Trophoblast cell (in vitro differentiated cells and primary cell): ENCODE measurements at regions not wholly inside any gene's neighbourhood (a gene's known extent, or its start where the extent isn't known, plus 50 kb on each side); places are given as distances from the start of the nearest gene placed in this dataset.

Experiments used
- DNase-seq, 2 donors: peaks; one replicate each; pipeline ENCODE4 v3.0.0-alpha.2; 2016
- H2AFZ ChIP-seq: 2 replicates; pipeline ENCODE4 v1.6.1; 2013; ENCODE audit warnings: low read length, moderate library complexity, mild to moderate bottlenecking; ENCODE audit not compliant: insufficient read depth, poor library complexity
- H2AK5ac ChIP-seq: 2 replicates; pipeline ENCODE4 v1.6.1; 2013; ENCODE audit warnings: mild to moderate bottlenecking, low read length
- H2BK120ac ChIP-seq: 2 replicates; pipeline ENCODE4 v1.6.1; 2013; ENCODE audit warnings: low read length, mild to moderate bottlenecking, moderate library complexity; ENCODE audit not compliant: insufficient read depth, poor library complexity
- H2BK12ac ChIP-seq: 2 replicates; pipeline ENCODE4 v1.6.1; 2013; ENCODE audit warnings: mild to moderate bottlenecking, low read length, moderate library complexity
- H2BK5ac ChIP-seq: 2 replicates; pipeline ENCODE4 v1.6.1; 2013; ENCODE audit warnings: low read length, low read depth, moderate library complexity, mild to moderate bottlenecking; ENCODE audit not compliant: poor library complexity
- H3K14ac ChIP-seq: 2 replicates; pipeline ENCODE4 v1.6.1; 2013; ENCODE audit warnings: mild to moderate bottlenecking, low read length
- H3K18ac ChIP-seq: 2 replicates; pipeline ENCODE4 v1.6.1; 2013; ENCODE audit warnings: mild to moderate bottlenecking, low read length
- H3K23ac ChIP-seq: 2 replicates; pipeline ENCODE4 v1.6.1; 2013; ENCODE audit warnings: low read length
- H3K27ac ChIP-seq: 2 replicates; pipeline ENCODE4 v1.5.1; 2013; ENCODE audit warnings: low read depth, mild to moderate bottlenecking, inconsistent platforms, low read length, moderate library complexity
- H3K27me3 ChIP-seq: 2 replicates; pipeline ENCODE4 v1.6.1; 2013; ENCODE audit warnings: inconsistent platforms, mild to moderate bottlenecking, low read length, moderate library complexity; ENCODE audit not compliant: insufficient read depth
- H3K36me3 ChIP-seq, 2 experiments: 1 replicate in 1 of 2; 2 replicates in 1 of 2; pipeline ENCODE4 v1.6.1; 2013; ENCODE audit warnings: low read length in 2 of 2, mild to moderate bottlenecking in 2 of 2, moderate library complexity in 1 of 2; ENCODE audit not compliant: insufficient read depth in 2 of 2, control insufficient read depth in 1 of 2
- H3K4ac ChIP-seq: 2 replicates; pipeline ENCODE4 v1.6.1; 2013; ENCODE audit warnings: low read depth, mild to moderate bottlenecking, low read length, moderate library complexity
- H3K4me1 ChIP-seq, 2 experiments: 1 replicate in 1 of 2; 2 replicates in 1 of 2; pipeline ENCODE4 v1.6.1; 2013; ENCODE audit warnings: low read length in 2 of 2, mild to moderate bottlenecking in 2 of 2, moderate library complexity in 1 of 2; ENCODE audit not compliant: insufficient read depth in 2 of 2, control insufficient read depth in 1 of 2
- H3K4me2 ChIP-seq: 2 replicates; pipeline ENCODE4 v1.6.1; 2013; ENCODE audit warnings: inconsistent platforms, mild to moderate bottlenecking, low read length, moderate library complexity
- H3K4me3 ChIP-seq: 2 replicates; pipeline ENCODE4 v1.5.1; 2013; ENCODE audit warnings: mild to moderate bottlenecking, low read depth, low read length, inconsistent platforms
- H3K79me1 ChIP-seq: one replicate; pipeline ENCODE4 v1.6.1; 2013; ENCODE audit warnings: low read length
- H3K79me2 ChIP-seq: 2 replicates; pipeline ENCODE4 v1.6.1; 2013; ENCODE audit warnings: low read length, mild to moderate bottlenecking; ENCODE audit not compliant: control insufficient read depth, insufficient read depth, poor library complexity
- H3K9ac ChIP-seq: 2 replicates; pipeline ENCODE4 v1.6.1; 2013; ENCODE audit warnings: mild to moderate bottlenecking, low read length
- H3K9me3 ChIP-seq: 2 replicates; pipeline ENCODE4 v1.6.1; 2013; ENCODE audit warnings: low read depth, mild to moderate bottlenecking, control low read depth, inconsistent platforms, low read length; ENCODE audit not compliant: insufficient read depth
- H4K12ac ChIP-seq: 2 replicates; pipeline ENCODE4 v1.6.1; 2013; ENCODE audit warnings: low read depth, mild to moderate bottlenecking, low read length, moderate library complexity
- H4K8ac ChIP-seq: 2 replicates; pipeline ENCODE4 v1.6.1; 2013; ENCODE audit warnings: low read depth, mild to moderate bottlenecking, low read length, moderate library complexity
- H4K91ac ChIP-seq: one replicate; pipeline ENCODE4 v1.6.1; 2013; ENCODE audit warnings: low read depth, mild to moderate bottlenecking, low read length, moderate library complexity
- WGBS: extraction: QIAGEN DNeasy Blood & Tissue Kit; methylation state at CpG from one replicate; pipeline ENCODE4 v1.1.7; 2013; ENCODE audit warnings: missing lambda C conversion rate; ENCODE audit not compliant: insufficient read length, insufficient coverage; ENCODE audit errors: extremely low coverage; 5-methylcytosine and 5-hydroxymethylcytosine counted together

DNA sequence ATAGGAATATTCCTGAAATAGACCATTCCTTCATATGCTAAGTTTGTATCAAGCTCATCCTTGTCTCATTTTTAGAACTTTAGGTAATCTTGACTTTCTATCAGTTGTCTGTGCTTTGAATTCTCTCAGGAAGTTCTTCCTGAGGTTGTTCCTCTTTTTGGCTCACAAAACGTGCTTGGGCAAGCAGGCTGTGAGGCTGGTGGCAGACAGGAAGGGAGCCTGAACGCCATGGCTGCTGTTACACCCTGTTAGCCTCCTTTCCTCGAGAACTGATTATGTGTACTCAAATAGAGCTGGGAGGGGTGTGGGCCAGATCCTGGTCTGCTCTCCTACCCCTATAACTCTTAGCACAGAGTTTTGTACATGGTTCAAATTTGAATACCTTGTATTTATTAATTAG lies 136.4 kb upstream of the CELF4 start:
- no peak overlapping the region for H2BK120ac ChIP-seq
- H2AK5ac ChIP-seq: no peak overlapping the region
- no peak overlapping the region for H3K9ac ChIP-seq
- no peak overlapping the region for H2BK12ac ChIP-seq
- WGBS: no CpG with 5 or more reads among the region's 3 CpGs
- H3K79me1 ChIP-seq: no peaks in the 10 kb centered on the region
- H3K27ac ChIP-seq: no peak overlapping the region
- no peak overlapping the region for H3K4me3 ChIP-seq
- H2BK5ac ChIP-seq: no peak overlapping the region
- H3K36me3 ChIP-seq: no peaks in the 10 kb centered on the region
- H4K8ac ChIP-seq: no peak overlapping the region
- H3K4me2 ChIP-seq: no peak overlapping the region
- DNase-seq: no peak
- H3K14ac ChIP-seq: no peak overlapping the region
- no peak overlapping the region for H4K91ac ChIP-seq
- no peak overlapping the region for H3K4ac ChIP-seq
- H3K27me3 ChIP-seq: no peaks in the 10 kb centered on the region
- no peak overlapping the region for H3K18ac ChIP-seq
- no peak overlapping the region for H2AFZ ChIP-seq
- no peaks in the 10 kb centered on the region for H3K79me2 ChIP-seq
- no peaks in the 10 kb centered on the region for H3K9me3 ChIP-seq
- no peaks in the 10 kb centered on the region for H3K4me1 ChIP-seq
- H3K23ac ChIP-seq: peak overlapping the region; percentile 13
- H4K12ac ChIP-seq: no peak overlapping the region

DNA sequence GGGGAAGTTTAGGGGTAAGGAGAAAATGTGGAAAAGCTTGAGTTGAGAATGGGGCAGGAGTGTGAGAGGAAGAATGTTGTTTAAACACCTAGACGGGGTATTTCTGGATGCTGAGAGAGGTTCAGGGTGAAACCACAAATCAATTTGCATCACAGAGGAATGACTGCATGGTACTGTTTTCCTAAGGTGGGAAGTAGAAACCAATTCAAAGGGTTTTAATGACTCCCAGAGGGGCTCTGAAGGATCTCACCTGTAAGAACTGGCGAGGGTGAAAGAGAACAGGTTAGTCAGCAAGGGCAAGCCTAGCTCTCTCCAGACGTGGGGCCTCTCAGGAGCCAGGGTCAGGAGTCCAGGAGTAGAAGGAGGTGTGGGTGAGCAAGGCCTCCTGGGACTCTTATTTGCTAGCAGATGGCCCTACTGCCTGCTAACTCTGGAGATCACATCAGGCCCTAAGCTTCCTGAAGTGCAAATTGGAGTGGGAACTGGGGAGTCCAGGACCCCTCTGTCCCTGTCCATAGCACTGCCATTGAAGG lies 133.0 kb upstream of the CELF4 start:
- Histone ChIP-seq H2BK12ac (no peak overlapping the region), H4K8ac (no peak overlapping the region), H3K9ac (no peak overlapping the region), H4K12ac (no peak overlapping the region), H3K79me2 (no peaks in the 10 kb centered on the region), H3K14ac (no peak overlapping the region), H3K9me3 (no peaks in the 10 kb centered on the region), H3K4me3 (no peak overlapping the region), H2AFZ (no peak overlapping the region), H3K4ac (no peak overlapping the region), H2BK120ac (no peak overlapping the region), H4K91ac (no peak overlapping the region), H2BK5ac (no peak overlapping the region), H2AK5ac (no peak overlapping the region), H3K27me3 (no peaks in the 10 kb centered on the region), H3K4me2 (no peak overlapping the region), H3K4me1 (no peaks in the 10 kb centered on the region), H3K27ac (no peak overlapping the region), H3K36me3 (no peaks in the 10 kb centered on the region), H3K18ac (no peak overlapping the region), H3K23ac (no peak overlapping the region), H3K79me1 (no peaks in the 10 kb centered on the region)
- WGBS: no CpG with 5 or more reads among the region's 3 CpGs
- DNase-seq: no peak

DNA sequence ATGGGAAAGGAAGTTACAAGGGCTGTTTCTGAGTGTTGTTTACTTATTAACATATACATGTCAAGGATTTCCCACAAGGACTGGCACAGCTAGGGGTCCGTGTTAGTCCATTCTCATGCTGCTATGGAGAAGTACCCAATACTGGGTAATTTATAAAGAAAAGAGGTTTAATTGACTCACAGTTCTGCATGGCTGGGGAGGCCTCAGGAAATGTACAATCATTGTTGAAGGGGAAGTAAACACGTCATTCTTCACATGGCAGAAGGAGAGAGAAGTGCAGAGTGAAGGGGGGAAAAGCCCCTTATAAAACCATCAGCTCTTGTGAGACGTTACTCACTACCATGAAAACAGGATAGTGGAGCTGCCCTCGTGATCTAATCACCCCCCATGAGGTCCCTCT lies 128.9 kb upstream of the CELF4 start:
- Histone ChIP-seq H3K79me2 (no peaks in the 10 kb centered on the region), H4K12ac (no peak overlapping the region), H2BK5ac (no peak overlapping the region), H3K4ac (no peak overlapping the region), H3K4me3 (no peak overlapping the region), H3K27me3 (no peaks in the 10 kb centered on the region), H3K9me3 (no peaks in the 10 kb centered on the region), H2BK120ac (no peak overlapping the region), H3K9ac (no peak overlapping the region), H3K36me3 (no peaks in the 10 kb centered on the region), H3K23ac (no peak overlapping the region), H4K8ac (no peak overlapping the region), H2AK5ac (no peak overlapping the region), H3K79me1 (no peaks in the 10 kb centered on the region), H3K4me2 (no peak overlapping the region), H3K18ac (no peak overlapping the region), H3K4me1 (no peaks in the 10 kb centered on the region), H3K14ac (no peak overlapping the region), H2BK12ac (no peak overlapping the region), H3K27ac (no peak overlapping the region), H2AFZ (no peak overlapping the region), H4K91ac (no peak overlapping the region)
- WGBS: no CpG with 5 or more reads among the region's 4 CpGs
- DNase-seq: no peak

DNA sequence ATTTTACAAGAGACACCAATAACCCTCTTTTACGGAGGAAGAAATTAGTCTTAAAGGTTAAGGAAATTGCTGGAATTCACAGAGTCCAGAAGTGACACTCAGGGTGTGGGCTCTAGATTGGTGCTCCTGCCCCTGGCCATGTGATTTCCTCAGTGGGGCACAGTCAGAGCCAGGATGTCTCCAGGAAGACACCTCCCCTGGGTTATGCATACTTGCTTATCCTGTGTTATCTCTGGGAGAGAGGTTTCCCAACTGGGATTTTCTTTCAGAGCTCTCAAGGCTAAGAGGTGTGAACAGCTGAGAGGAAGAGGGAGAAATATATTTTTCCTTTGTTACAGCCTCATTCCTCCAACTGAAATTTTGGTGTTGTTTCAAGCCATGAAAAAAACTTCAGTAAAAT lies 125.6 kb upstream of the CELF4 start:
- Histone ChIP-seq H3K18ac (no peak overlapping the region), H2BK120ac (no peak overlapping the region), H3K4me3 (no peak overlapping the region), H2BK5ac (no peak overlapping the region), H4K91ac (no peak overlapping the region), H2AFZ (no peak overlapping the region), H3K14ac (no peak overlapping the region), H4K8ac (no peak overlapping the region), H2AK5ac (no peak overlapping the region), H3K23ac (no peak overlapping the region), H3K27ac (no peak overlapping the region), H3K79me1 (no peaks in the 10 kb centered on the region), H3K9ac (no peak overlapping the region), H2BK12ac (no peak overlapping the region), H4K12ac (no peak overlapping the region), H3K9me3 (no peaks in the 10 kb centered on the region), H3K36me3 (no peaks in the 10 kb centered on the region), H3K4ac (no peak overlapping the region), H3K4me1 (no peaks in the 10 kb centered on the region), H3K79me2 (no peaks in the 10 kb centered on the region), H3K27me3 (no peaks in the 10 kb centered on the region), H3K4me2 (no peak overlapping the region)
- no CpG with 5 or more reads among the region's 1 CpG for WGBS
- no peak for DNase-seq
